ENCODE measurements at regions not wholly inside any gene's neighbourhood (a gene's known extent, or its start where the extent isn't known, plus 50 kb on each side); places are given as distances from the start of the nearest gene placed in this dataset.
"Not testable (repeated sequence)": the region's sequence is repeated elsewhere in the genome, so short reads cannot be mapped to it uniquely, and the experiment has no call there.

GRCh38 chrX:4622486-4623167, 909.2 kb upstream of the PRKX start:
- H3K27me3 ChIP-seq (ENCODE audit: control insufficient read depth, insufficient read depth, low read length): no peaks in the 10 kb centered on the region
- no peaks in the 10 kb centered on the region for H3K36me3 ChIP-seq (ENCODE audit: control insufficient read depth in 2 of 3, insufficient read depth in 3 of 3, low read length in 3 of 3)
- DNase-seq (peak in 2 of 5 donors; percentile 36 to 44), FAIRE-seq (no peak)
- TF ChIP-seq CTCF (IDR thresholded peaks at IDR 0.05; ENCODE audit: borderline replicate concordance, extremely low read depth, insufficient read depth): no peak
- H3K9me3 ChIP-seq (ENCODE audit: control insufficient read depth in 2 of 3, insufficient read depth in 1 of 3, low read length in 3 of 3): no peaks in the 10 kb centered on the region
- intact Hi-C loops (cut with DNase I): no loop called here
- H3K4me3 ChIP-seq (ENCODE audit: low read length in 3 of 3): no peak overlapping the region
- no peak overlapping the region for H3K9ac ChIP-seq (ENCODE audit: low read length in 3 of 3)
- H3K4me1 ChIP-seq (ENCODE audit: control insufficient read depth in 2 of 3, insufficient read depth in 2 of 3, low read depth in 1 of 3, low read length in 3 of 3): no peaks in the 10 kb centered on the region
- no peak overlapping the region for H3K27ac ChIP-seq (ENCODE audit: low read depth in 2 of 2, low read length in 2 of 2)

GRCh38 chrX:4613651-4614050, 900.2 kb upstream of the PRKX start:
- H3K9ac ChIP-seq (ENCODE audit: low read length in 3 of 3); H3K9me3 ChIP-seq (ENCODE audit: control insufficient read depth in 2 of 3, insufficient read depth in 1 of 3, low read length in 3 of 3); H3K27ac ChIP-seq (ENCODE audit: low read depth in 2 of 2, low read length in 2 of 2); H3K4me3 ChIP-seq (ENCODE audit: low read length in 3 of 3); intact Hi-C loops (cut with DNase I); DNase-seq; FAIRE-seq; H3K36me3 ChIP-seq (ENCODE audit: control insufficient read depth in 2 of 3, insufficient read depth in 3 of 3, low read length in 3 of 3); H3K27me3 ChIP-seq (ENCODE audit: control insufficient read depth, insufficient read depth, low read length); H3K4me1 ChIP-seq (ENCODE audit: control insufficient read depth in 2 of 3, insufficient read depth in 2 of 3, low read depth in 1 of 3, low read length in 3 of 3): not testable (repeated sequence)

GRCh38 chrX:4588893-4589292, 875.4 kb upstream of the PRKX start:
- Histone ChIP-seq H3K9ac (ENCODE audit: low read length in 3 of 3) (no peak overlapping the region), H3K4me1 (ENCODE audit: control insufficient read depth in 2 of 3, insufficient read depth in 2 of 3, low read depth in 1 of 3, low read length in 3 of 3) (no peaks in the 10 kb centered on the region), H3K4me3 (ENCODE audit: low read length in 3 of 3) (no peak overlapping the region), H3K36me3 (ENCODE audit: control insufficient read depth in 2 of 3, insufficient read depth in 3 of 3, low read length in 3 of 3) (no peaks in the 10 kb centered on the region), H3K27ac (ENCODE audit: low read depth in 2 of 2, low read length in 2 of 2) (no peak overlapping the region), H3K27me3 (ENCODE audit: control insufficient read depth, insufficient read depth, low read length) (no peaks in the 10 kb centered on the region), H3K9me3 (ENCODE audit: control insufficient read depth in 2 of 3, insufficient read depth in 1 of 3, low read length in 3 of 3) (no peaks in the 10 kb centered on the region)
- no peak for TF ChIP-seq CTCF (IDR thresholded peaks at IDR 0.05; ENCODE audit: borderline replicate concordance, extremely low read depth, insufficient read depth)
- intact Hi-C loops (cut with DNase I): no loop called here
- DNase-seq: no peak
- FAIRE-seq: no peak

GRCh38 chrX:4588466-4588865, 875.0 kb upstream of the PRKX start:
- no peaks in the 10 kb centered on the region for H3K9me3 ChIP-seq (ENCODE audit: control insufficient read depth in 2 of 3, insufficient read depth in 1 of 3, low read length in 3 of 3)
- no peak for FAIRE-seq
- DNase-seq: peak in 1 of 5 donors; percentile 2
- no peaks in the 10 kb centered on the region for H3K27me3 ChIP-seq (ENCODE audit: control insufficient read depth, insufficient read depth, low read length)
- no peak overlapping the region for H3K27ac ChIP-seq (ENCODE audit: low read depth in 2 of 2, low read length in 2 of 2)
- no peaks in the 10 kb centered on the region for H3K36me3 ChIP-seq (ENCODE audit: control insufficient read depth in 2 of 3, insufficient read depth in 3 of 3, low read length in 3 of 3)
- no peak for TF ChIP-seq CTCF (IDR thresholded peaks at IDR 0.05; ENCODE audit: borderline replicate concordance, extremely low read depth, insufficient read depth)
- H3K9ac ChIP-seq (ENCODE audit: low read length in 3 of 3): no peak overlapping the region
- H3K4me1 ChIP-seq (ENCODE audit: control insufficient read depth in 2 of 3, insufficient read depth in 2 of 3, low read depth in 1 of 3, low read length in 3 of 3): no peaks in the 10 kb centered on the region
- intact Hi-C loops (cut with DNase I): no loop called here
- H3K4me3 ChIP-seq (ENCODE audit: low read length in 3 of 3): no peak overlapping the region
